ENCODE measurements at regions not wholly inside any gene's neighbourhood (a gene's known extent, or its start where the extent isn't known, plus 50 kb on each side); places are given as distances from the start of the nearest gene placed in this dataset.
A peak's percentile ranks its signal among the peaks of the same experiment; 100 is the strongest.

GRCh38 chr5:126189231-126189630, 234.0 kb upstream of the GRAMD2B start:
- DNase-seq (ENCODE audit: low read depth, low spot score), result no peak

GRCh38 chr5:126189862-126190261, 233.3 kb upstream of the GRAMD2B start:
- DNase-seq (ENCODE audit: low read depth, low spot score), result no peak

- DNase-seq (ENCODE audit: low read depth, low spot score), result no peak
Measured at GRCh38 chr5:126192226-126192625, 231.0 kb upstream of the GRAMD2B start.

DNA sequence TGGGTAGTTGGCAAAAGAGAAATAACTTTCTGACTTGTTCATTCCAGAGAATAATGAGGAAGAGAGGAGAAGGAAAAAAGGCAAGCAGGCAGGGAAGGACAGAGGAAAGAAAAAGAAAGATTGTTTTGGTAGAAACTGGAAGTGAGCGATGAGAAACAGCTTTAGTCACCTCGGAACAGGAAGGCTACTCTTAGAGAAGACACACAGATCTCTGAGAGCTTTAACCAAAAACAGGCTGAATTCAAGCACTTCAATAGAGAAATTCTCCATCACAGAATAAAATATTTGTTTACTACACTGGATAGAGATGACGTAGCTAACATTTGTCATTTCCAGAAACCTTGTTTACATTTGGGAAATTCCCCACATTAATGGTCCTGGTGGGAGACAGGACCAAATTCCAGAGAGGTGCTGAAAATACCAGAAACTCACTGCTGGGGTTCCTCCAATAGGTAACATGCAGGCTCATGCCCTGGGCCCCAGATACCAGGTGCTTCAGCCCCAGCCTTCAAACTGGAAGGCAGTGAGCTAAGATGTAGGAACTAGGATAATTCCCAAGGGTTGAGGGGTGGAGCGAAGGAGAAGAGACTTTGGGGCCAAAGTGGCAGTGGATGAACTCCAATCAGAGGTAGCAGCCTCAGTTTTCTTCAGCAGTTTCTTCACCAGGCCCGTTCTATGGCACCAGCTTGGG, 227.7 kb upstream of the GRAMD2B start:
- DNase-seq (ENCODE audit: low read depth, low spot score), result no peak

DNA sequence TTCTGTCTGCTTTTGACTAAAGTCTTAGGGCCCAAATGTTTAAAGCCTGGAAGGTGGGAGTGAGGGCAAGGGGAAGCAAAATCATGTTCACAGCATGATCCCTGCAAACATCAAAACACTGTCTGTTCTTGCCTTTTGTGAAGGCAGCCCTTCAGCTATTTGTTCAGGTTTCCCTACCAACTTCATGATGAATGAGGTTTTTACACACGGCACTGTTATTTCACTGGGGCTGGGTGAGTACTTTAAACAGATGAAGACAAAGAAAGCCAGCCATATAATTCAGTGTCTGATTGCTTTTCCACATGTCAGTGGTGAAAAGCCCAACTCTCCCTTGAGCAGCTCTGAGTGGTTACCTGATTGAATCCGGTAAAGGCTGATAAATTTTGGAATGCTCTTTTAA, 224.7 kb upstream of the GRAMD2B start:
- peak; percentile 1 for DNase-seq (ENCODE audit: low read depth, low spot score)

GRCh38 chr5:126199467-126199866, 223.7 kb upstream of the GRAMD2B start:
- no peak for DNase-seq (ENCODE audit: low read depth, low spot score)

DNA sequence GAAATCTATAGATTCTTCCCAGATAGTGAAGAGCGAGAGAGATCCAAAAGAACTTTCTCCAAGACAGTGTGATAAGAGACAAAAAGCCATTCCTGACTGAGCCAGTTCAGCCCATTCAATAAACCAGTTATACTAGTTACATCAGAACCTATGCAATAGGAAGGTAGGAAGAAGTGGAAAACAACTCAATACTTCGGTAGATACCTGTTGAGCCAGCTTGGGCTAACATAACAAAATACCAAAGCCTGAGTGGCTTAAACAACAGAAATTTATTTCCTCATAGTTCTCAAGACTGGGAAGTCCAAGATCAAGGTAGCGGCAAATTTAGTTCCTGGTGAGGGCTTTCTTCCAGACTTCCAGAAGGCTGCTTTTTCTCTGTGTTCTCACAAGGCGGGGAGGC, 214.5 kb upstream of the GRAMD2B start:
- DNase-seq (ENCODE audit: low read depth, low spot score), result no peak

DNA sequence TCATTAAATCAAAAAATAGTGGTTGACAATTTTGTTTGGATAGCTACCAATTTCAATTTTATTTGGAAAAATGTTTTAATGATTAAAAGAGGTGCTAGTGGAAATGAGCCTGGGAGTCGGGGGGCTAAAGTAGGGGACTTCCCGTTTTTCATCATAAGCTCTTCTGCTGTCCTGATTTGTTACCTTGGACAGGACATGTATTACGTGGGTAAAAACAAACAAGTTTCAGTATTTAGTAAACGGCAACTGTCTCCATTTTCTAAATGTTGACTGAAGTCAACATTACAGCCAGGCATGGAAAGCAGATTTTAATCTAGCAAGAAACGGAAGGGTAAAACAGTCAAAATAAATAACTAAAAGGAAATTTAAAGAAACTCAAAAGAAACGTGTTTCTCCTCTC, 212.3 kb upstream of the GRAMD2B start:
- DNase-seq (ENCODE audit: low read depth, low spot score), result no peak

GRCh38 chr5:126219616-126220015, 203.6 kb upstream of the GRAMD2B start:
- DNase-seq (ENCODE audit: low read depth, low spot score), result no peak

DNA sequence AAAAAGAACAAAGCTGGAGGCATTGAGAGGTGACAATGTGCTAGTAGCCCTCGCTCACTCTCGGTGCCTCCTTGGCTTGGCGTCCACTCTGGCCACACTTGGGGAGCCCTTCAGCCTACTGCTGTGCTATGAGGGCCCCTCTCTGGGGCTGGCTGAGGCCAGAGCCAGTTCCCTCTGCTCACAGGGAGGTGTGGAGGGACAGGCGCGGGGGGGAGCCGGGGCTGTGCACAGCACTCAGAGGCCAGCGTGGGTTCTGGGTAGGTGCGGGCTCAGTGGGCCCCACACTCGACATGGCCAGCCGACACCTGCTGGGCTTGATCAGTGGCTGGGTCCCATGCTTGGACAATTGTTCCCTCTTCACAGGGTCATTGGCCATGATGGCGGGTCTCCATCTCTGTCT, 202.5 kb upstream of the GRAMD2B start:
- no peak for DNase-seq (ENCODE audit: low read depth, low spot score)

DNA sequence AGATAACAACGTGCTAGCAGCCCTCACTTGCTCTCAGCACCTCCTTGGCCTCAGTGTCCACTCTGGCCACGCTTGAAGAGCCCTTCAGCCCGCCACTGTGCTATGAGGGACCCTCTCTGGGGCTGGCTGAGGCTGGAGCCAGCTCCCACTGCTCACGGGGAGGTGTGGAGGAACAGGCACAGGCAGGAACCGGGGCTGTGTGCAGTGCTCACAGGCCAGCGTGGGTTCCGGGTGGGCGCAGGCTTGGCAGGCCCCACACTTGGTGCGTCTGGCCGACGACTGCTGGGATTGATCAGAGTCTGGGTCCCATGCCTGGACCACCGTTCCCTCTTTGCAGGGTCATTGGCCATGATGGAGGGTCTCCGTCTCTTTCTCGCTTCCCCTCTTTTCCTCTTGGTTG, 194.3 kb upstream of the GRAMD2B start:
- DNase-seq (ENCODE audit: low read depth, low spot score), result no peak

DNA sequence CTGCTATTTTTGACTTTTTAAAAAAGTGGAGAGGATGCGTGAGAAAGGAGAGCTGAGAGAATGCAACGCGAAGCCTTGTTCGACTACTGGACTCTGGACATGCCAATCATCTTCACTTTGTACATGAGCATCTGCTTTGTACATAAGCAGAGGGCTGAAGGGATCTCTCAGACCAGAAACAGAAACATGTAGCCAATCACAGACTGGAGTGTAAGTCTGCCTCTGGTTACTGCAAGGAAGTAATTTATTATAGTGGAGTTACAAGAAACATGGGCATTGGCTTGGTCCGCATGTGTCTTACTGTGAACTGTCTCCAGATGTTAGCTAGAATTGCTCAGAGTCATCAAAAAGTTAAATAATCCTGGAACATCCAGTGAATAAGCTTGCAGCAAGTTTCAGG, 190.0 kb upstream of the GRAMD2B start:
- DNase-seq (ENCODE audit: low read depth, low spot score), result no peak

DNA sequence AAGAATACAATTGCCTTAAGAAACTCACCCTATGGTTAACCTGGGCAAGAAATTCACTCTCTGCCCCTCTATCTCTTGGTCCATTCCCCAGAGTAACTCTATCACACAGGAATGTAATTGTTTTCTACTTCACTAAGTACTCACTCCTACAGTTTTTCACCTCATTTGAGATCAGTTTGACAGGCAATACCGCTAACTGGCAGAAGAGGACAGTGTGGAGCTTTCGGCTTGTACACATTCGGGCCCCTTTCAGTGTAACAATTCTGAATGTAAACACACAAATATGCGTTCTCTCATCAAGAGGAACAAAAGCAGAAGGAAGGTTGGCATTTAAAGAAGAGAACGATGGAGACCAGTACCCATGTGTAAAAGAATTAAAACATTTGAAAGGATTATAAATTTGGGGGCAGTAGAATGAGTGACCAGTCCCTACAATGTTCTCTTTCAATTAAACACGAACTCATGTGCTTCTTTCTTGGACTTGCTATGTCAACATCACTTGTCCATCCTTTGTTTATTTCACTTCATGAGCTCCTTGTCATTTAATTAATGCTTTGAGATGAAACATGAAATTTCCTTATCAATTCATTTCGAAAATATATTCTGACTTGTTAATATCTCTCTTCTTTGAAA, 188.5 kb upstream of the GRAMD2B start:
- DNase-seq (ENCODE audit: low read depth, low spot score), result no peak

GRCh38 chr5:126235628-126236027, 187.6 kb upstream of the GRAMD2B start:
- no peak for DNase-seq (ENCODE audit: low read depth, low spot score)

DNA sequence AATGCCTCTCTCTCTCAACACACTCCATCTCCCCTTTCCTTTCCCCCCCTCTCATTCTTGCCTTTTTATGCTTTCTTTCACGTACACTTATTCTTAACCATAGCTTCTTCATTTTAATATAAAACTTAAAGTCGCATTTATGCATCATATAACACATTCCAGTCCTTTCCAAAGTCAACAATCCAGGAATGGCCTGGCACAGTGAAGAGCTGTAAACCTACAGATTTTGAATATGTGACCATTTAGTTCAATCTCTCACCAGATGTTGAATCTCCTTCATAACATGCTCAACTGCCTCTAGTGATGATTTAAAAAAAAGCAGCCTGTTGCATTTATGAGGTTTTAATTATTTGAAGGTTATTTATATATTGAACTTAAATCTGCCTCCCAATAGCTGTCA, 186.2 kb upstream of the GRAMD2B start:
- no peak for DNase-seq (ENCODE audit: low read depth, low spot score)

GRCh38 chr5:126248611-126249010, 174.6 kb upstream of the GRAMD2B start:
- no peak for DNase-seq (ENCODE audit: low read depth, low spot score)

DNA sequence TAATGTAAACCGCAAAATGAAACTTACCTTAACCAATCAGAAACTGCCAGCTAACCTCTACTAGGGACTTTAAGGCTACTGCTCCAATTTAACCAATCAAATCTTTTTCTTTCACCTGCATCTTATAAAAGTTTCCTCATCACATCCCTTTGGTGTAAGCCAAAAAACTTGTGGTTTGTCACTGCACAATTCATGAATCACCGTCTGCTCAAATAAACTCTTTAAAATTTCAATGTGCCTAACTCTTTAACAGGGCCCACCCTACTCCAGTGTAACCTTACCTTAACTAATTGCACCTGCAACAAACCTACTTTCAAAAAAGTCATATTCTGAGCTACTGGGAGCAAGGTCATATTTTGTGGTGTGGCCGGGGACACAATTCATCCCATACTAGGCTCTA, 172.2 kb upstream of the GRAMD2B start:
- DNase-seq (ENCODE audit: low read depth, low spot score), result no peak

DNA sequence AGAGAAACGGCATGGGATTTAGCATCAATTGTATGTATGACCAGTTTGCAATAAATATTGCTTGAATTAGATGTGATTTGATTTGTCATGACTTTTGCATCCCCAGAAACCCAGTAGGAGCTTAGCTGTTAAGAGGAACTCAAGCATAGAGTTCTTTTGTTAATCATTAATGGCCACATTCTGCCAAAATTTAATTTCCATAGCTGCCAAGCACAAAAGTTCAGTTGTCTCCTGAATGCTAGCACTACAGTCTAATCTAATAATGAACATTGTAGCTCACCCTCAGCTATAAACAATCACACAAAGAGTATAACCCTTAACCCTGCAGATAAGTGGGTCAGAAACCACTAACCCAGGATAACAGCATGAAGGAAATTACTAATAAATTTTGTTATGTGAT, 169.8 kb upstream of the GRAMD2B start:
- no peak for DNase-seq (ENCODE audit: low read depth, low spot score)

DNA sequence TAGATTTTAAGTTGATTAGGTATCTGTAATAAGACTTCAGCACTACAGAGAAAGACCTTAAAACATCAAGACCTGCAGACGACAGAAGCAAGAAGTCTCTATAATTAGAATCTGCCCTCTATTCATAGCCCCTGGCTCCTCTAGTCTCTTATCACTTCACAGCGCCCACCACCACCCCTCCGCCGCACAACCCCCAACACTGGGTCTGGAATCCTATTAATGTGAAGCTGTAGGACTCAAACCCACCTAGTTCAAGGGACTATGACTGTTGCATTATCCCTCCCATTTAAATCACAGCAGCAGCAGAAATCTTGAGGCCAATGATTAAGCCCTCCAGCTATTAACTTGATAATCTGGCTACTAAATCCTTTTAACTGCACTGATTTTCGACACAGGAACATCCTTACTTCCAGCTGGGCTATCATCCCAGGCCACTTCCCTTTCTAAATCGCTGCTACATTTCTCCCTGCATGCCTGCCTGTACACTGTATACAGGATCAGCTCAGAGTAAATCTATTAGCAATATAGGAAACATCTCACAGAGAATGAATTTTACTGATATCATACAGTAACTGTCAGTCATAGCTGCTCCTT, 159.5 kb upstream of the GRAMD2B start:
- no peak for DNase-seq (ENCODE audit: low read depth, low spot score)

DNA sequence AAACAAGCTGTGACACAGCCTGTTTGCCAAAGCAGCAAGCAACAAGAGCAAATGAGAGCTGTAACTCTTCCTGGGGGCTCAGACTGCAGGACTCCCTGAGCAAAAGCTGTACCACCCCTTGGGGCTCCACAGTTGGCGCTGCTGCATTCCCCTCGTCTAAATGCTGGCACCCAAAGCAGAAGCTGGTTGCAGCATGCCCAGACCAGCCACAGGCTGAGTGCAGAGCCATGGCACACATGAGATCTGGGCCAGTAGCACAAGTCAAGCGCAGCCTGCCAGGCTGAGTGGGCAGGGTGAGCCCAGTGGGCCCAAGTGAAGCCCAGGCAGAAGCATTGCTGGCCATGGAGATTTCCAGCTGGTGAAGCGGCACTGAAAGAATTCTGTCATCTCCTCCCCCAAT, 157.3 kb upstream of the GRAMD2B start:
- no peak for DNase-seq (ENCODE audit: low read depth, low spot score)

GRCh38 chr5:126267438-126267837, 155.8 kb upstream of the GRAMD2B start:
- DNase-seq (ENCODE audit: low read depth, low spot score), result no peak

- no peak for DNase-seq (ENCODE audit: low read depth, low spot score)
Measured at GRCh38 chr5:126268697-126269315, 154.4 kb upstream of the GRAMD2B start.

DNA sequence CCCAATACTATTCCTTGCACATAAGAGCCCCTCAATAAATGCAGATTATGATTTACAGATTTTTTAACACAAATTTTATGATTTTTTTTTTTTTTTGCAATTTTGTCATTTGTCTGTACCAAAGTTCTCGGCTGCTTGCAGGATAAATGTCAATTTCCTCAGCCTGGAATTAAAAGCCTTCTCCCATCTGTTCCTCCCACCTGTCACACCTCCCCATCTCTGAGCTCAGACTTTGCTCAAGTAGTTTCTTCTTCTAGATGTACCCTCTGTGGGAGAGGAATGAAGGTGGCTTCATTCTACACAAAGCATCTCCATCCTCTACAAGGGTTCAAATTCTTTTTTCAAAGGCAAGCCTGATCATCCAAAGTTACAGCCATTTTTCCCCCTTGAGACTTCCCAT, 153.7 kb upstream of the GRAMD2B start:
- no peak for DNase-seq (ENCODE audit: low read depth, low spot score)

Data from brain pericyte (primary cell).